ENCODE measurements at regions not wholly inside any gene's neighbourhood (a gene's known extent, or its start where the extent isn't known, plus 50 kb on each side); places are given as distances from the start of the nearest gene placed in this dataset.

DNA sequence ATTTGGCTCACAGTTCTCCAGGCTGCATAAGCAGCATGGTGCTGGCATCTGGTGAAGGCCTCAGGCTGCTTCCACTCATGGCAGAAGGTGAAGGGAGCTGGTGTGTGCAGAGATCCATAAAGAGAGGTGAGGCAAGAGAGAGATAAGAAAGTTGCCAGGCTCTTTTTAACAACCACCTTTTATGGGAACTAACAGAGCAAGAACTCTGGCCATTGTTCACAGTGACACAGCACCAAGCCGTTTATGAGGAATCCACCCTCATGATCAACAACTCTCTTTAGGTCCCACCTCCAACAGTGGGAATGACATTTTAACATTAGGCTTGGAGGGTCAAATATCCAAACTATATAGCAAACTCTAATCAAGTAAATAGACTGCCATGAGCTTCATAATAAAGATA, 557.2 kb upstream of the SUCLG2 start:
- no peaks in the 10 kb centered on the region for H3K27me3 Mint-ChIP-seq (ENCODE audit: low read depth)
- H3K9me3 Mint-ChIP-seq, result no peaks in the 10 kb centered on the region
- H3K4me3 Mint-ChIP-seq, result no peak overlapping the region
- no peak for ATAC-seq
- H3K36me3 Mint-ChIP-seq (ENCODE audit: insufficient read depth), result peaks cover 4% of the 10 kb centered on the region
- no peaks in the 10 kb centered on the region for H3K4me1 Mint-ChIP-seq (ENCODE audit: low read depth)
- no peak for DNase-seq

GRCh38 chr3:68210635-68211034, 556.2 kb upstream of the SUCLG2 start:
- H3K4me3 Mint-ChIP-seq, result no peak overlapping the region
- peaks cover 4% of the 10 kb centered on the region for H3K36me3 Mint-ChIP-seq (ENCODE audit: insufficient read depth)
- ATAC-seq (no peak), DNase-seq (no peak)
- no peaks in the 10 kb centered on the region for H3K9me3 Mint-ChIP-seq
- no peaks in the 10 kb centered on the region for H3K27me3 Mint-ChIP-seq (ENCODE audit: low read depth)
- H3K4me1 Mint-ChIP-seq (ENCODE audit: low read depth), result no peaks in the 10 kb centered on the region

DNA sequence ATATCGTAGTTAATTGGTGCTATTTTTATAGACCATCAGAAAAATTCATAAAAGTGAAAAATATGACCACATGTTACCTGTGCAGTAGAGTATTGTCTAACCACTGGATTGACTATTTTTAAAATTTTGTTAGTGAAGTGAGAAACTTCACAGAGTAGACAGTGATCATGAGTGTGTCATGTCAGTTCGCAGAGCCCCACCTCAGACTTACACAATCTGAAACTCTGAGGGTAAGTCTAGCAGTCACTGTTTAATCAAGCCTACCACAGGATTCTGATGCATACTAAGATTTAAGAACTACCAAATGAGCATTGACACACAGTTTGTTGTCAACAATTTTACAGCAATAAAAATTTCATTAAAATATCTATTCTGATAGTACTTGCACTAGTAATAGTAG, 552.9 kb upstream of the SUCLG2 start:
- Mint-ChIP-seq H3K4me3 (no peak overlapping the region), H3K36me3 (ENCODE audit: insufficient read depth) (peaks cover 7% of the 10 kb centered on the region), H3K4me1 (ENCODE audit: low read depth) (no peaks in the 10 kb centered on the region), H3K27me3 (ENCODE audit: low read depth) (no peaks in the 10 kb centered on the region), H3K9me3 (peaks cover 8% of the 10 kb centered on the region)
- no peak for DNase-seq
- ATAC-seq, result no peak

DNA sequence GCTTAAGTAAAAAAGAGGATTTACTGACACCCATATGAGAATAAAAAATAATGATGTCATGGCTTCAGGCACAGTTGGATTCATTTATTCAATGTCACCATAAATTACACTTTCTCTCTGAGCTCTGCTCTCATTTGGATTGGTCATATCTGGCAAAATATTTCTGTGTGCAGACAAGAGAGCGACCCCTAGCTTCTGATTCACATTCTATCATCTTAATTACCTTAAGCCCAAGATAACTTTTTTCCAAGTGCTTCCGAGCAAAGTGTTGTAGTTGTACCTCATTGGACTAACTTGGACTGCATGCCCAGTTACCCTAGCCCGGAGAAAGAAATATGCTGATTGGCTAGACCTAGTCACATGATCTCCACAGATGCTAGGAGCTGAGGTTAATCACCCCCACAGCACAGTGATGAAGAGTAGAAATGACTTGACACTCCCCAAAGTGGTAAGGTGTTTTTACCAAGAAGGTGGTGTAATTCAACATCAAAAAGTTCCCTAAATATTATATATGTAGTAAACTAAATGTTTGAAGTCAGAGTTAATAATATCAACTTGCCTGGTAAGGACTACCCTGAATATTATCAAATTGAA, 552.2 kb upstream of the SUCLG2 start:
- Mint-ChIP-seq H3K4me3 (no peak overlapping the region), H3K4me1 (ENCODE audit: low read depth) (no peaks in the 10 kb centered on the region), H3K36me3 (ENCODE audit: insufficient read depth) (peaks cover 2% of the 10 kb centered on the region), H3K9me3 (peaks cover 11% of the 10 kb centered on the region), H3K27me3 (ENCODE audit: low read depth) (no peaks in the 10 kb centered on the region)
- ATAC-seq (no peak), DNase-seq (no peak)

- H3K9me3 Mint-ChIP-seq, result peaks cover 8% of the 10 kb centered on the region
- H3K36me3 Mint-ChIP-seq (ENCODE audit: insufficient read depth), result peaks cover 15% of the 10 kb centered on the region
- ATAC-seq, result no peak
- no peak overlapping the region for H3K4me3 Mint-ChIP-seq
- no peak for DNase-seq
- H3K27me3 Mint-ChIP-seq (ENCODE audit: low read depth), result no peaks in the 10 kb centered on the region
- H3K4me1 Mint-ChIP-seq (ENCODE audit: low read depth), result no peaks in the 10 kb centered on the region
Measured at GRCh38 chr3:68186733-68187132, 532.3 kb upstream of the SUCLG2 start.

DNA sequence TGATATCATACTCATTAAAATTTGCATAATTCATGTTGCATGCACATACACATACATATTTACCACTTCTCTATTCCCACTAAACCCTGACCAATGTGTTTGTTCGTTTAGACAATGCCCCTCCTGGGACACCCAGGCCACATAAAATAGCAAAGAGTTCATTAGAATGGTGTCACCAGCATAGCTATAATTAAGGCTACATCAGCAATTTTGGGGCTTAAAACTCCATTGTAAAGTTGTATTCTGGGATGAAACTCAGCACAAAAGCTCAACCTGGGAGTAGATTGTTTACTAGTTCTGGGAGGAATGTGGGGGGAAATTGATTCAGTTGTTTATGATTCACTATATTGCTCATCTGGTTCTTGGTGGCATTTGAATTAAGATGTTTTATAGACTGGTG, 522.2 kb upstream of the SUCLG2 start:
- H3K27me3 Mint-ChIP-seq (ENCODE audit: low read depth), result no peaks in the 10 kb centered on the region
- H3K4me1 Mint-ChIP-seq (ENCODE audit: low read depth), result no peaks in the 10 kb centered on the region
- DNase-seq (no peak), ATAC-seq (no peak)
- H3K36me3 Mint-ChIP-seq (ENCODE audit: insufficient read depth), result peaks cover 15% of the 10 kb centered on the region
- H3K4me3 Mint-ChIP-seq, result no peak overlapping the region
- peaks cover 36% of the 10 kb centered on the region for H3K9me3 Mint-ChIP-seq

DNA sequence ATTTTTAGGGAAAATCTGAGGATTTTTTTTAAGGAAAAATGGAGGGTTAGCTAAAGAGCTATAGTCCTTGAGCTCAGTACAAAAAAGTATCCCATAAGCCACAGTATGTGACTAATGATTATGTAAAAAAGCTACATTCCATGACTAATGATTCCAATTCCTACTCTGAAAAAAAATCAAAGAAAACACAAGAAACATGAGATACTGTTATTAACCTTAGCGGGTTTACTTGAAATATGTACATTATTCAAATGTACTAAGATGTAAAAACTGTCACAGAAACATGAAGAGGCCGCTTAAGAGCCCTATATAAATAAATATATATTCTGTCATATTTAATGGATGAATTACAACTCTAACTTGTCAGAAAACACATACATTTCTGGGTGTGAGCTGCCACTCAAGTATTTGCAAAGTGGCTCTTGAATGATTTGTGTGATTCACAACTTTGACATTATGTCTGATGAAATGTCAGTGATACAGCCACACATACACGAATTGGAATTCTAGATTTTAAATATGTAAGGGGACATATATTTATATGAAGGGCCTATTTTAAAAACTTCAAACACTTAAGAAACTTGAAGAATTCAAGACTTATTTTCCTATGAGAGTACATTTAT, 518.7 kb upstream of the SUCLG2 start:
- Mint-ChIP-seq H3K36me3 (ENCODE audit: insufficient read depth) (peaks cover 24% of the 10 kb centered on the region), H3K27me3 (ENCODE audit: low read depth) (no peaks in the 10 kb centered on the region), H3K9me3 (peaks cover 54% of the 10 kb centered on the region), H3K4me3 (no peak overlapping the region), H3K4me1 (ENCODE audit: low read depth) (no peaks in the 10 kb centered on the region)
- ATAC-seq (no peak), DNase-seq (no peak)

- peaks cover 24% of the 10 kb centered on the region for H3K36me3 Mint-ChIP-seq (ENCODE audit: insufficient read depth)
- no peaks in the 10 kb centered on the region for H3K27me3 Mint-ChIP-seq (ENCODE audit: low read depth)
- DNase-seq (no peak), ATAC-seq (no peak)
- no peaks in the 10 kb centered on the region for H3K4me1 Mint-ChIP-seq (ENCODE audit: low read depth)
- H3K9me3 Mint-ChIP-seq, result peaks cover 54% of the 10 kb centered on the region
- H3K4me3 Mint-ChIP-seq, result no peak overlapping the region
Measured at GRCh38 chr3:68172039-68172438, 517.6 kb upstream of the SUCLG2 start.

DNA sequence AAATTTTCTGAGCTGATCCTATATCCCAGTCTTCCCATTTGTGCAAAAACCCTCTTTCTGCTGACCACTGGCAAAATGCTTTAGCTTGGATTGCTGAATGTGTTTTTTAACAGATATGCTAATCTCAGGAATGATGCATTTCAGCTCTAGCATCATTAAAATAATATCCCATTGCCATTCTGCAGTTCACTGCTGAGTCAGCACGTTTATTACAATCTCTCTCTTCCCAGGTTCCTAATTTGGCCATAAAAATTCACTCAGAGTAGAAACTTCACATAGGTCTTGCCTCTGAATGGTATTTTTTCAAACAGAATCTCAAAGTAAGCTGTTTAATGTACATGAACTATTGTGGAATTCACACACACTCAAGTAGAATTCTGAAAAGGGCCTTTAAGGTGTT, 509.6 kb upstream of the SUCLG2 start:
- no peak for ATAC-seq
- H3K36me3 Mint-ChIP-seq (ENCODE audit: insufficient read depth), result peaks cover 10% of the 10 kb centered on the region

GRCh38 chr3:68163062-68163461, 508.6 kb upstream of the SUCLG2 start:
- H3K9me3 Mint-ChIP-seq, result no peaks in the 10 kb centered on the region
- no peak for ATAC-seq
- no peak overlapping the region for H3K4me3 Mint-ChIP-seq
- peaks cover 10% of the 10 kb centered on the region for H3K36me3 Mint-ChIP-seq (ENCODE audit: insufficient read depth)
- no peaks in the 10 kb centered on the region for H3K4me1 Mint-ChIP-seq (ENCODE audit: low read depth)
- DNase-seq, result no peak
- H3K27me3 Mint-ChIP-seq (ENCODE audit: low read depth), result no peaks in the 10 kb centered on the region

More for the DNA sequence above, 509.6 kb upstream of the SUCLG2 start:
- Mint-ChIP-seq H3K27me3 (ENCODE audit: low read depth) (no peaks in the 10 kb centered on the region), H3K4me3 (no peak overlapping the region), H3K4me1 (ENCODE audit: low read depth) (no peaks in the 10 kb centered on the region), H3K9me3 (no peaks in the 10 kb centered on the region)
- no peak for DNase-seq

DNA sequence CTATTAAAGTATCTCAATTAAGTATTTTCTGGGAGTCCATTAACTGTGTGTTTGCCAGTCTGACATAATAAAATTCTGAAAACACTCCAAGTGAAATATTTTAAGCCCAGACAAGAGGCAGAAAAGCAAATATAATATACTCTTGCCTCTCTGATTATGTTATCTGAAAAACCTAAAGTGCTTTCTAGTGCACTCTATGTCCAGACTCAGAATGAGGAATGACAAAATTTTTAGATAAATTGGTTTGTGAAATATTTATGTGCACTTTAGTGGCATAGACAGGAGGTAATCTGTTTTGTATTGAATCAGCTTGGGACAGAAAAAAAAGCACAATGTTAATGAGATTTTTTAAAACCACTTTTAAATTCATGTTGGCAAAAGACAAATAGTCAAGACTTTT, 508.2 kb upstream of the SUCLG2 start:
- no peak for DNase-seq
- Mint-ChIP-seq H3K4me1 (ENCODE audit: low read depth) (no peaks in the 10 kb centered on the region), H3K4me3 (no peak overlapping the region), H3K9me3 (no peaks in the 10 kb centered on the region), H3K36me3 (ENCODE audit: insufficient read depth) (peaks cover 10% of the 10 kb centered on the region), H3K27me3 (ENCODE audit: low read depth) (no peaks in the 10 kb centered on the region)
- ATAC-seq, result no peak

DNA sequence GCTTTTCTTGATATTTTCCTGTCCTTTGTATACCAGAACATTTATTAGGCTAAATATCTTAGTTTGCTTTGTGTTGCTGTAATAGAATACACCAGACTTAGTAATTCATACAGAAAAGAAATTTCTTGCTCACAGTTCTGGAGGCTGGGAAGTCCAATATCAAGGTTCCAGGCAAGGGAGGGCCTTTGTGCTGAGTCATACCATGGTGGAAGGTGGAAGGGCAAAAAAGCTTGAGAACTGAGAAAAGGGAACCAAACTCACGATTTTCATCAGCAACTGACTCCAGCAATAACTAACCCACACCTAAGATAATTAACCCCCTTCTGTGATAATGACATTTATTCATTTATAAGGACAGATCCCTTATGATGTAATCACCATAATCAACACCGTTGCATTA, 496.9 kb upstream of the SUCLG2 start:
- H3K27me3 Mint-ChIP-seq (ENCODE audit: low read depth), result no peaks in the 10 kb centered on the region
- no peaks in the 10 kb centered on the region for H3K9me3 Mint-ChIP-seq
- ATAC-seq, result no peak
- no peak overlapping the region for H3K4me3 Mint-ChIP-seq
- H3K36me3 Mint-ChIP-seq (ENCODE audit: insufficient read depth), result peaks cover 3% of the 10 kb centered on the region
- no peak for DNase-seq
- no peaks in the 10 kb centered on the region for H3K4me1 Mint-ChIP-seq (ENCODE audit: low read depth)

DNA sequence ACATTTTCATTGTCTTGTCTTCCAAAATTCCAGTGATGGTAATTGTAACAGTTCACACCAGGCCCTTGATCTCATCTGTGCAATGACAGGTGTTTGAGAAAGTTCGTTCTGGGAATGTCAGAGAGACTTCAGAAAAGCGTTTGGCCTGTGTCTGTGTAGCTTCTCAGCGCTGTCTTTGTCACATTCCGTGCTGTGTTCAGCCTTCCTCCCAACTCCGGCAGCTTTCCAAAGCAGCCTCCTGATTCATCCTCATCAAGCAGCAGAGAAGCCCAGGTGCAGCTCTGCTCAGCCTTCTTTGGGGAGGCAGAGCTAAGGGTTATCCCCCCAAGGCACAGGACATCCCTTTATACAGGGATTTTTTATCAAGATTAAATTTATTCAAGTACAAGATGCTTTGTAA, 494.0 kb upstream of the SUCLG2 start:
- no peaks in the 10 kb centered on the region for H3K4me1 Mint-ChIP-seq (ENCODE audit: low read depth)
- H3K4me3 Mint-ChIP-seq, result no peak overlapping the region
- DNase-seq (no peak), ATAC-seq (no peak)
- H3K36me3 Mint-ChIP-seq (ENCODE audit: insufficient read depth), result peaks cover 3% of the 10 kb centered on the region
- no peaks in the 10 kb centered on the region for H3K9me3 Mint-ChIP-seq
- no peaks in the 10 kb centered on the region for H3K27me3 Mint-ChIP-seq (ENCODE audit: low read depth)

- Mint-ChIP-seq H3K9me3 (no peaks in the 10 kb centered on the region), H3K4me1 (ENCODE audit: low read depth) (no peaks in the 10 kb centered on the region), H3K4me3 (no peak overlapping the region), H3K27me3 (ENCODE audit: low read depth) (no peaks in the 10 kb centered on the region), H3K36me3 (ENCODE audit: insufficient read depth) (no peaks in the 10 kb centered on the region)
- DNase-seq (no peak), ATAC-seq (no peak)
Measured at GRCh38 chr3:68142441-68142840, 488.0 kb upstream of the SUCLG2 start.

- no peaks in the 10 kb centered on the region for H3K9me3 Mint-ChIP-seq
- no peak overlapping the region for H3K4me3 Mint-ChIP-seq
- ATAC-seq (no peak), DNase-seq (no peak)
- H3K36me3 Mint-ChIP-seq (ENCODE audit: insufficient read depth), result peaks cover 2% of the 10 kb centered on the region
- H3K4me1 Mint-ChIP-seq (ENCODE audit: low read depth), result peaks cover under 1% of the 10 kb centered on the region
- no peaks in the 10 kb centered on the region for H3K27me3 Mint-ChIP-seq (ENCODE audit: low read depth)
Measured at GRCh38 chr3:68139897-68140296, 485.5 kb upstream of the SUCLG2 start.

All from activated T-cell treated with anti-CD3 and anti-CD28 coated beads, Interleukin-2, amount 50 U/mL, for 4 hours (primary cell).